ENCODE measurements at regions not wholly inside any gene's neighbourhood (a gene's known extent, or its start where the extent isn't known, plus 50 kb on each side); places are given as distances from the start of the nearest gene placed in this dataset.

DNA sequence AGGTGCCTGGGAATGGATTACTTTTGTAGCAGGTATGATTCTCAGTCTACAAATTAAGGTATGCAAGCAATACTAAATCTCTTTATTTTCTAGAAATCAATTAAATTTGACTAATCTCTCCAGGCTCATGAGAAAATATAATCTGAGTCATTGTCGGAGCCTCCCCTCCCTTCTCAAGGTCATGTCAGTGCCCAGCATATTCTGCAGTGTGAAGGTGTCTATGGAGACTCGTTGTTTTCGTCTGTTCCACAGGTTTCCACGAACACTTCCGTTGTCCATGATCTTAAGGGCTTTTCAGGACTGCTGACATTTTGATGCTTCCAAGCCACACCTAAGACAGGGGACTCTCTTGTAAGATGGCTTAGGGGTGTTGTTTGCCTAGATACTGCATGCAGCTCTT is 56.6 kb upstream of the SCOC start:
- no peak for DNase-seq (ENCODE audit: low read depth)

DNA sequence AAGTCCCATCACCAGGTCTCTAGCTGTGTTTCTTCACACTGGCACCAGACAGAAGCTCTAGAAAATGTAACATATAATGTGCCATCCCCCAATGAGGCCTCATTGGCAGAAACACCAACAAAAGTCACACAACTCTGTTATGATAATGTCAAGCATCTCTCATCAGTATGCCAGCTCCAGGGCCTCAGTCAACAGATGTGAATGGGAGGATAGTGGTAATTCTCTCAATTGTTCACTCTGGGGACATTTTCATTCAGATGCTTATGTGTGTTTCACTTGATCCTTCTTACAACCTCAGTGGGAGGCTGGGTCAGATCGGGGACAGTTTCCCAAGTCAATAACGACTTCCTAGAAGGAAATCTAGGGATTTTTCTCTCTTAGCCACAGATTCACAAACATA is 57.5 kb upstream of the SCOC start:
- DNase-seq (ENCODE audit: low read depth) = no peak

DNA sequence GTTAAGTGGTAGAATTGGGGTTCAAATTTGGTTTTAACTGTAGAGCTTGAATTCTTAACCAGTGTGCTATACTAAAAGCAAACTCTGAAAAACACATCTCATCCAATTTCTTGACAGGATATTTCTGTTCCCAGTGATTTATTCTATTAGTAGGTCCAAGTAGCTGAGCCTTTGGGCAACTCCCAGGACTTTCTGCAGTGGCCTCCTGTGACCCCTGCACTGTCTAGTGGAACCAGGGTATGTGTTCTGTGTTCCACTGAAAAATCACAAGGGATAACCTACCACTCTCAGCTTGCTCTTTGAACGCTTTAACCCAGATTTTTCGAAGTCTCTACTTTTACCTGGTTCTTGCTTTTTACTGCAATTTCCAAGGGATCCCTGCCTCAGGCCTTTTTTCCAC is 58.0 kb upstream of the SCOC start:
- no peak for DNase-seq (ENCODE audit: low read depth)

DNA sequence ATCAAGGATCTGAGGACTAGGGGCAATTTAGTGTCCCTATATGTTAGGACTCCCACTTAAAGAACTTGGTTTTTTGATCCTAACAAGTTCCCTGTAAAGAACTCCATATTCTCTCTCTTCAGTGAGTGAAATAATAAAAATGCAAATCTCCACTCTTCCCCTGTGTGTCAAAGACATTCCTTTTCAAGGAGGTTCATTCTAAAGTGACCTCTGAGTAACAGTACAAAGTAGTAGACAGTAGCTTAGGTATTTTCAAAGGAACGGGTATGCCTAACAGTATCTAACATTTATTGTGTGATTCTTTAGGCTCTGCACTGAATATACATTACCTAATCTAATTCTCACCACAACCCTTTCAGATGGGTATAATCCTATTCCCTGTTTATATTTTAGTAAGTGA is 58.4 kb upstream of the SCOC start:
- DNase-seq (ENCODE audit: low read depth) = no peak

DNA sequence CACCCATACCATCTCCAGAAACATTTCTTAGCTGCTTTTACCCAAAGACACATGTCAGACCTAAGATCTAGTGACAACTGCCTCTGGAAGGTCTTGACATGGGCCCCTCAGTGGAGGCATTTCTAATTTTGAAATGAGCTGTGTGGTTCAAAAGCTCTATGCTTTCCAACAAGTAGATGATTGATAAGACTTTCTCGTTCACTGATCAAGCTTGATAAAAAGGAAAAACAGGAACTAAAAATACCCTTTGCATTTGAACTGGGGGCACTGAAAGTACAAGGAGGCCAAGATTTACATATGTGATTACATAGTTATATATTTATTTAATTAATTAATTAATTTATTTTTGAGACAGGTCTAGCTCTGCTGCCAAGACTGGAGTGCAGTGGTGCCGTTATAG is 61.3 kb upstream of the SCOC start:
- no peak for DNase-seq (ENCODE audit: low read depth)

DNA sequence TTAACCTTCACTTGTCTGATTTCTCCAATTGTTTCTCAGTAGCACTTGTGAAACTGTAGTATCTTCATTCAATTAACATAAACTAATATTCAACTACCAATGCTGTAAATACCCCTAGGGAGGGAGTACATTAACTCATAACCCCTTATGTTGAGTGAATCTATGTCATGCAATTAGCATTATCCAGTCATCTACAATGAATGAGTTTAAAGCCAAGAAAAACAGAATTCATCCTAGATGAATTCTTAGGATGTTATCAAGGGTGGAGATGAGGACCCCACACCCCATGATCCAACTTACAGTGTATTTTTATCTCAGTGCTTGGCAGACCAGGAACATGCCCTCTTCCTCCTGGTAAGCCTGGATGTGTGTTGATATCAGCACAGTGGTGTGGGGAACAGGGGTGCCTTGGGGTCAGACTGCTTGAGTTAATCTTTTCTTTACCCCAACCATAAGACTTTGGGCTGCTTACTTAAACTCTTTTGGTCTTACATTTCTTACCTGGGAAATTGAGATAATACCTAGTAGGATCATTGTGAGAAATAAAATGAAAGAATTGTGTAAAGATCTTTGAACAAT is 62.1 kb upstream of the SCOC start:
- DNase-seq (ENCODE audit: low read depth) = no peak

DNA sequence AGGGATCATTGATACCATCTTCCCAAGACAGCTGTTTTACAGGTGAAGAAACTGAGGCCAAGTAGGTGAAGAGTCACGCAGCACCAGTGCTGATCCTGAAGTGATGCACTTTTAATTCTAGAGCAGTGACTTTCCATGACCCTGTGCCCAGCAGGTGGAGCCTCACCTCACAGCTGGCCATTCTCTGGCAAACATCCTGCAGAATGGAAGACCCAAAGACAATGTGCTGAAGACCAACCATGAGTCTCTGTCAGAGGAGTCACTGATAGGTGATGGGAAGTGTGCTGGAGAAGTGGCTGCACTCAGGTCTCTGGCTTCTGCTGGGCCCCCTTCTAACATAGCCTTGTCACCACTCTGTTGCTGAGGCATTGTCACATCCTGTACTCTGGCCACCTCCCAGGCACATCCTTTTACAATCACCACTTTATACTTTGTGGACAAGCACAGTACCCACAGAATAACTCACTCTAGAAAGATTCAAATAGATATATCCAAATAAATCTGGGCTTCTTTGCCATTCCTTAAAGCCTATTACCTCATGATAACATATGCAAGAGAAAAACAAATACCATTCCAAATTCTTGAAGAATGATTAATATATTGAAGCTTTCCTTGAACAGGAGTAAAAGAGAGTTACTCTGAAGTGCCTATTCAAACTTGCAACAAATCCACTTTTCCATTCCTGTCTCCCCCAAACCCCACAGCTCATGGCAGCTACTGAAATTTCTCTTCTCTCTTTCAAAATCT is 64.1 kb upstream of the SCOC start:
- DNase-seq (ENCODE audit: low read depth) = no peak

DNA sequence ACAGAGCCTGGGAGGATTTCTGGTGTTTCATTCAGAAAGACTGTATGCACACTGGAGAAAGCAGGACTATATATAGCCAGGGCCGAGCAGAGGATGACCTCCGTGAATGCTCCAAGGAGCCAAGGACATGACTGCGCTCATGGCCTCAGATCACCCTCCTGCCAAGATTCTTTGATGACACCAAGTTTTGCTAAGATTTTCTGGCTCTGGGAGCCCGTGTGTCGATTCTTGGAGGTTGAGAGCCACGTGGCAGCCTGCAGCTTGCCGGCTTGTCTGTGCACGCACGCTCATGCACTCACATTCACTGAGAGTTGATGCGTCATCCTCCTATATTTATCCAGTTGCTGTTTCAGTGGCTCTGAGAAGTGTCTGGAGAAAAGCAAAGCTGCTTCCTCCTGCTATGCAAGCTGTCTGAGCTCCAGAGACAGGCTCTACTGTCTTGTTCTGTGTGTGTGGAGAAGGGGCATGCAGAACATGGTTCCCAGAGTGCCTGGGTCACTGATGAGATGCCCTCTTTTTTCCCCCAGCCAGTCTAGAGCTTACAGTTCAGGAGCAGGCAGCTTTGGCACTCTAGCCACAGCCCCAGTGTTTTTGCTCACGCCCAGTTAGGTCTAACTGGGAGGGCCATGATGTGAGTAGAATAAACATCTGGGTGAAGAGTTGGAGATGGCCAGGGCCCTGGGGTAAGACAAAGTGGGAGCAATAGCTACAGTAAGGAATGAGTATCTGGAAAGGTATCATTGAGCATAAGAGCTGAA is 64.9 kb upstream of the SCOC start:
- no peak for DNase-seq (ENCODE audit: low read depth)

DNA sequence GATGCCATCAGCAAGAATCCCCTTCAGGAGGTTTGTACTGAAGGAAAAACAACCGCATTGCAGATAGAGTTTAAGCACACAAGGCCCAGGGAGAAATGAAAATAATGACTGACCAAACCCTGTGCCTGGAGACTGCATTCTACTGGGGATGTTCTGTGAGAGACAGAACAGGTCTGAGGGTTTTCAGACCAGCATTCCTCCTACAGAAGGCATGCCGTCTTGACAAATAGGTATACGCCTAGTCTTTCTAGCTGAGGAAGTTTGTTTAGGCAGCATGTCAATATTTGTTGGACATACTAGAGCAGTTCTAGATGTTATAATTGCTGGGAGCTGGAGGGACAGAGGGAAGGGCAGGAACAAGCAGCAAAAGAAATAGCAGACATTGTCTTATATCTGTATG is 68.4 kb upstream of the SCOC start:
- DNase-seq (ENCODE audit: low read depth) = no peak

DNA sequence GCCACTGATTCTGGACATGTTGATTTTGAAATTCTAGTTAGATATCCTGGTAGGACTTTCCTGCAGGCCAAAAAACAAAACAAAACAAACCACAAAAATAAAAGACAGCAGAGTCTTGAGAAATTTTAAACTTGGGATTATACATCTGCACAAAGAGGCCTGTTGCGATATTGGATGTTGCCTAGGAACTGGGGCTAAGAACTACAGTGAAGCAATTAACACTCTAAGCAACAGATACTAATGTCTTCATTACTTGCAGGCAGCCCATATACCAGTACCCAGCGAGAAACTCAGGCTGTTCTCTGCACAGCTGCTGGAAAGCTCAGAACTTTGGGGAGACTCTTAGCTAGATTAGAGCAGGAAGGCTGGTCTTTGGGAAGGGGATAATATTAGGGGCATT is 69.1 kb upstream of the SCOC start:
- no peak for DNase-seq (ENCODE audit: low read depth)

DNA sequence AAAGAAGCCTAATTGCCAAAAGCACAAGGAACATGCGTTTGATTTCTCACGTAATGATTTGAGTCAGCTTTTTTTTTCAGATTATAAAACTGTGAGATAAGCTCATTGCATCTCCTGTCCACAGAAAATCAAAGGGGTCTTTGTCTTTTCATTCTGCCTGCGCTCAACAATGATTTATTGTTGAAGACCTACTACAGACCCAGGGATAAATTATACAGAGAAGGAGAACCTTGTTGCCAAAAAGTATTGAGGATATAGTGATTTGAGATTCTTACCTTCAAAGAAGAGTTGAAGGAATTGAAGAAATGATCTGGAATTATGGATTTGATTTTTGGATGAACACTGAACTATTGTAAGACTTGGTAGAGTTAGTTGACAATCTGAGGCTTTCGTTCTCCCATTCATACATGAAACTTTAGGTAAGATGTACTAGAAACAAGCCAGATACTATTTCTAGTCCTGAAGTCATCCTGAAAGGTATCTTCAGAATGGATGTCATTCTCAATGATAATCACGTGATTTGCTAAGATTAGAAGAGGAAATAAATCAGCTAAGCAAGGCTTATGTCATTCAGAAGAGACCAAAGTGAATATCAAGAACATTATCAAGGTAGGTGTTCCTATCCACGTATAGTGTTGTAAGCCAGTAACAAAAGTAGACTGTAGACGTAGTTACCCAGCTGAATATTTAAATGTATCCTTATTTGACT is 71.1 kb upstream of the SCOC start:
- DNase-seq (ENCODE audit: low read depth) = no peak

DNA sequence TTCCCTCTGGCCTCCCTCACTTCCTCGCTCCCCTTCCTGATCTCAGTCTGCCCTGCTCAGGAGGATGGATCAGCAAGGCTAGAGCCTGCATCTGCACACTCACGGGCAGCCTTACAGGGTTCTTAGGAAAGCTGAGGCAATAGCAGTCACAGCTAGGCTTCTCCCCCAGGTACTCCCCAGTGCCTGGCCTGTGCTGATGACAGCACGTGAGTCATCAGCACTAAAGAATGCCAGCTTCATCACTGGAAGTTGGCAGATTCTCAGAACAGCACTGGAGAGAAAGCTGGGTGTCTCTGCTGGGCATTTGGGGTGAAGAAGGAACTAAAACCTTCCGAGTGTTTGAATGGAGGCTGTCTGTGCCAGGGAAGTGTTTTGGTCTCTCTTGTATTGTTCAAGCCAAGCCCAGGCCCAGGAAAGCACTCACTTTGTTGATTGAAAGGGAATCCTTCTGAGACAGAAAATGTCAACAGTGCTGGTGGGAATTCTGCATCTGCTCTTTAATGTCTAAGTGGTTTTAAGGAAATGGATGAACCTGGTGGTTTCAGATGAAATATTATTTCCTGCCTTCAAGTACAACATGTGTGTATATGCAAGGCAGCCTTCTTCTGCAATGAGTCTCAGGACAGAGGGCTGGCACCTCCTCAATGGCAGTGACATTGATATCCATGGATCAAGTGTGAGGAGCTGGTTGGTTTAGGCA is 73.0 kb upstream of the SCOC start:
- DNase-seq (ENCODE audit: low read depth) = no peak

DNA sequence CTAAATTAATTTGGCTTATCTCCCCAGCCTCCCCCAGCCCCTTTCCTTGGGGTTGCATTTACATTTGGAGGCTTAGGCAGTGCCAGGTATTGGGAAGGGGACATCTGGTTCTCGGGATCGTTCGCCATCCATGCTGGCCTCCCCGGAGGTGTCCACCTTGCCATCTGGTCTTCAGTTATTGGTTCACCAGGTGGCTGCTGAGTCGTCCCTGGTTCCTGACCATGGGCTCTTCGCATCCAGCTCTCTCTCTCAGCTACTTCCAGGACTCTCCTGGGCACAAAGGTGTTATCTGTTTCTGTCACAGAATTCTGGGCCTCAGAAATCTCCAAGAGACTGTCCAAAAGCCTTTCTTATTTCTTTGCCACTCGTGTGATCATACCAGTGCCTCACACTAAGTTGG is 75.4 kb upstream of the SCOC start:
- DNase-seq (ENCODE audit: low read depth) = no peak

DNA sequence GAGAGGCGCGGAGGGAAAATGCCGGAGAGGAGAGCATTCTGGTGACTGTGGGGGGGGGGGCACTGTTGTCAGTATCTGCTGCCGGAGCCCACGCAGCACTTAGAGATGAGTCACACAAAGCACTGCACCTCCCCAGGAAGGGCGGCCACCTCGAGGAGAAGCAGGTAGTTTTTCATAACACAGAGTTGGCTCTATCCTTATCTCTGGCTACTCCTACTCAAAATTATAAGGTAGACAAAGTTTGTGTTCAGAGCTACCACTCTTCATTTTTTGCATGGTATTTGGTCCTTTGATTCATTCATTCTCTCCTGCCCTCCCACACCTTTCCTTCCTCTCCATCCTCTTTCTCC is 76.2 kb upstream of the SCOC start:
- DNase-seq (ENCODE audit: low read depth) = no peak

DNA sequence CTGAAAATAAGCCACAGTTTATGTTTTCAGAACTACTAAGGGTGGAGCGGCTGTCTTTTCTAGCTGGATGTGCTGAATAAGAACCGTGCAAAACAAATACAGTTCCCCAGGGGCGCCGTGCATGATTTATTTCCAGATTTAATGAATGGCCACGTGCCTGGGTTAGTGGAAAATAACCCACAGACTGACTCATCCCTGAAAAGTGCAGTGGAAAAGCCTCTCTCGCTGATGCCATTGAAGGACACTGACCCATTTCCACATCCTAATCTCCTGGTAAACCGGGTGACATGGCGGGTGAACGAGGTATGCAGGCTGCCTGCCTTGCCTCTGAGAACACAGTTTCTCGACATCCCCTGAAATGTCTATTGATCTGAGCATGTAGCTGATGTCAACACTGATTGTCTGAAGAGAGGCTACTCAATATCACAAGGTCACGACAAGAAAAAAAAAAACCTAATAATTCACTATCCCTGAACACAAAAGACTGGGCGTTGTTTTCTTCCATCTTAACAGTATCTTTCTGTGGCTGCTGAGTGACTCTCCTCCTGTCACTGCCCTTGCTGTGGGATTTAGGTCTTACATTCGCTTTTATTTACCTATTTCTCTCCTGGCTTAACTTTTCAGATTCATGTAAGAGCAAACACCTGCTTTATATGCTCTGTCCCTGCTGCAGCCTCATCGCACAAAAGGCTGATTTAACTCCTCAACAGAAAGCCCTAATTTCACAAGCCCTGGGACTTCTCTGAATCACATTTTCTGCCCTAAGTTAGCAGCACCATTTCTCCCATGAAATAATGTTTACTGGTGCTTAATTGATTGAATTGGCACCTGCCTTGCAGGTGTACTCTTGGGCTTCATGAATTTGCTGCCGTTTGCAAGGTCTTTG is 76.9 kb upstream of the SCOC start:
- DNase-seq (ENCODE audit: low read depth) = no peak

DNA sequence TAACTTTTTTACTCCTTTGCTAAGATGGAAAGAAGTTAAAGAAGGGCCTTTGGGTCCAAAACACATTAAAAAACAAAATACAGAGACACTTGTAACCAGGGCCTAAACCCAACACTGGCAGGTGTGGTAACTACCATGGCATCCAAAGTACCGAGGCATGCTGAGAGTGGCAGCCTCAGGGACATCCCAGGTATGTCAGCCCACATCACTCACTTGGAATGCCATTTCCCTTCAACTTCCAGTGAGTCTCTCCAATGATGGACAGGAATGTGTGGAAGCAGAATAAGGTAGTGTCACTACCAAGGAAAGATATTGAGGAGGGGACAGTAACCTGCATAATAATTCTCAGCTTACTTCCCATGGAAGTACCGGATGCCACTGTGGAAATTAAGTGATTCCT is 79.5 kb upstream of the SCOC start:
- DNase-seq (ENCODE audit: low read depth) = no peak

DNA sequence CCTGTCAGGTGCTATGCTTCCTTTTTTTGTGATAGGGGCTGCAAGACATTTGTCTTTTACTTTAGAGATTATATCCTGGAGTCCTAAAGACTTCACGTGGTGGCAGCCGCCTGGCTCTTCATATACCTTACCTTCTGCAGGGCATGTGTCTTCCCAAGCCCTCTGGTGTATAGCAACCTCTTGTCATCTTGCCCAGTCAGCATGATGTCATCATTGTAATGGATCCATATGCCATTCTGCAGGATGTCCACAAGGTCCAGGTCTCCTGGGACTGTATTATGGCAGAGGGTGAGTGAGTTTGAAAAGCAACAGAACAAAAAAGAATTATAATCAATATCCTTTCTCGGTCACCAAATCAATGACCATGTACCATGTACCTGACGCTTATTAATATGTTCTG is 82.2 kb upstream of the SCOC start:
- DNase-seq (ENCODE audit: low read depth) = no peak

DNA sequence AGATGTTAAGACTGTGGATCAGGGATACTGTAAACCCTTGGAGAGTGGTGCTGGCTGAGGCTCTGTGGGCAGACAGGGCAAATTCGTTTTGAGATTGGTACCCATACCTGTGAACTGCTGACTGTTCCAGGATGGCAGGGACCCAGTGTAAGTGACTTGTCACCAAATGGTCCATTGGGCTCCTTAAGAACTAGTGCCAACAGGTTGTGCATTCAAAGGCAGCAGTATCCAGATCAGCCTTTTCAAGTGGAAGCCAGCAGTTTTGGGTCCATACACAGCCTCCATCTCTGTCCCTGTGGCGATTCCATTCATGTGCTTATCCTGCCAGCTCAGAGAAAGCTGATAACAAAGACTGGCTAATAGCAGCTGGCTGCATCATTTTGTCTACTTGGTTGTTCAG is 84.0 kb upstream of the SCOC start:
- no peak for DNase-seq (ENCODE audit: low read depth)

DNA sequence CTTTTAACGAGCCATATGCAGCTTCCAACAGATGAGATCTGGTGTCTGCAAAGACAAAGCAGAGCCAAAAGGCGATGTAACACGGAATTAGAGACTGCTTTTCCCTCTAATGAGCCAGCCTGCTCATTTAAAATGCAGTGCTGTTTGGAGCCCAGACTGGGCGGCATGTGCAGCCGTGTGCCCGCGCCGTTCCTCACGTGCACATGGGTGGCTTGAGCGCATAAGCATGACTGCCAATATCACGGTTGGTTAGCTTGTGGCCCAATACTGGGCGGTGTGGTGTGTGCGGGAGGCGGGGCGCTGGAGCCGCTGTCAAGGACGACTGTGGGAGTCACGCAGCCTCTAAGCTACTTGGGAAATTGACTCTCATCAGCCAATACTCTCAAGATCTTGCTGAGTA is 87.0 kb upstream of the SCOC start:
- DNase-seq (ENCODE audit: low read depth) = no peak

DNA sequence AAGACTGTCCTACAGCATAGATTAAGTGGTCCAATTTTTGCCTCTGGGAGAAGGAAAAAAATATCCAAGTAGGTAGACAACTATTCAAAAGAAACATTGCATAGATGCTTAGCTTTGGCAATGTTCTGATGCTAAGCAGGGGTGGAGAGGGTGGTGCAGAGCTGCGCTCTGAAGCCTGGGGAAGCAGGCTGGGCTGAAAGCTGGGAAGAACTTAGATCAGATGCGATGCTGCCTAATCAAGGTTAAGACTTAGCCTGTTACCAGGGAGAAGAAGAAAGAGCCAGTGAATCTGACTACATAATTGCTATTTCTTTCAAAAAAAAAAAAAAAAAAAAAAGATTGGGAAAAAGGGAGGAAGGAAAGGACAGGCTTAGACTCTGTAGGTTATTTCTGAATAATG is 89.0 kb upstream of the SCOC start:
- no peak for DNase-seq (ENCODE audit: low read depth)

DNA sequence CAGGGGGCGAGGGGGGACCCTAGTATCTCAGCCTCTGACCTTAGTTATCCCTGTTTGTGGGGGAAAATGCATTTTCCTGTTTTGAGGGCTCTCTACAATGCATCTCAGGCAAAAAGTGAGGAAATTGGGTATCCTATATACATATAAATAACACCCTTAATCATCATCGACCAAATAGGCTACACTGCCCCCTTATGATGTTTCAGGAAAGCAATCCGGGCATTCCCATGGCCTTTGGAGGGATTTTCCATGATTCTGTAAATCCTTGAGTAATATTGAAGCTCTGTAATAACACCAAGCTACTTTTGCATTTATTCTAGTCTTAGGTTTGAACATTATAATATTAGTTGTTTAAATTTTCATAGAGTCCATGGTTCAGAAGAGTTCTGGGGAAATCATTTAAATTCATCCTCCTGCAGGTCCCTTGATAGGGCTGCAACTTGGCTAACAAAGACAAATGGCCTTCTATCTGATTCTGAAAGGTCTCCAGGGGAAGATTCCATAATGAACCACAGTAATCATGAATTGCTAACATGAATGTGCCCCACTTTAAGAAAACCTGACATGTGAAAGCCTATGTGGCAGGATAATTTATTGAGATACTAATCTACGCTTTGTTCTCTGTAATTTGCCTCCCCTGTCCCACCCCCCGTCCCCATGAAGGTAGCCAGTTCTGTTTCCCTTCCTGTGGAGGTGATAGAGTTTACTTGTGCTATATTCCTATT is 91.5 kb upstream of the SCOC start:
- no peak for DNase-seq (ENCODE audit: low read depth)
